Peyer's patch (tissue), 4 donors: ENCODE measurements at regions not wholly inside any gene's neighbourhood (a gene's known extent, or its start where the extent isn't known, plus 50 kb on each side); places are given as distances from the start of the nearest gene placed in this dataset.
A peak's percentile ranks its signal among the peaks of the same experiment; 100 is the strongest.

Experiments
- DNase-seq, 3 donors: peaks; one replicate each; pipeline ENCODE4 v3.0.0-alpha.2; 2017 to 2019
- H3K27ac ChIP-seq, 4 donors: fragments of 200-600 bp; sonication (generic); one replicate each; pipeline ENCODE4 v1.5.1; 2016 to 2019
- H3K27me3 ChIP-seq, 2 donors: fragments of 200-600 bp; sonication (generic); one replicate each; pipeline ENCODE4 v1.5.1; 2019
- H3K36me3 ChIP-seq, 3 donors: fragments of 200-600 bp; sonication (generic); one replicate each; pipeline ENCODE4 v1.5.1; 2016 to 2019
- H3K4me1 ChIP-seq, 4 donors: fragments of 200-600 bp; sonication (generic); one replicate each; pipeline ENCODE4 v1.5.1; 2016 to 2019
- H3K4me3 ChIP-seq, 4 donors: fragments of 200-600 bp; sonication (generic); 1 replicate in 3 of 4; 2 replicates in 1 of 4; pipeline ENCODE4 v1.5.1; 2016 to 2019; ENCODE audit warnings: mild to moderate bottlenecking in 1 of 4
- H3K9me3 ChIP-seq, 4 donors: fragments of 200-600 bp; sonication (generic); one replicate each; pipeline ENCODE4 v1.5.1; 2016 to 2019; ENCODE audit warnings: mild to moderate bottlenecking in 1 of 4
- POLR2A ChIP-seq, 2 donors: fragments of 450-650 bp; IDR thresholded peaks; one replicate each; pipeline ENCODE4 v1.5.1; 2017; ENCODE audit warnings: antibody characterized with exemption in 2 of 2, mild to moderate bottlenecking in 2 of 2, moderate library complexity in 2 of 2
- TF ChIP-seq, protein P1 (sequence below), 6 experiments: fragments of 450-650 bp in 4 of 6; fragments of 200-600 bp in 2 of 6; sonication (generic) in 1 of 6; IDR thresholded peaks; one replicate each; pipeline ENCODE4 v1.5.1; 2017 to 2019; ENCODE audit warnings: antibody characterized with exemption in 6 of 6, mild to moderate bottlenecking in 3 of 6, moderate library complexity in 1 of 6

GRCh38 chr6:169955731-169956437 lies 204.5 kb downstream of the ERMARD start:
- no peak for TF ChIP-seq POLR2A (IDR thresholded peaks at IDR 0.05)
- TF ChIP-seq, protein P1, sequence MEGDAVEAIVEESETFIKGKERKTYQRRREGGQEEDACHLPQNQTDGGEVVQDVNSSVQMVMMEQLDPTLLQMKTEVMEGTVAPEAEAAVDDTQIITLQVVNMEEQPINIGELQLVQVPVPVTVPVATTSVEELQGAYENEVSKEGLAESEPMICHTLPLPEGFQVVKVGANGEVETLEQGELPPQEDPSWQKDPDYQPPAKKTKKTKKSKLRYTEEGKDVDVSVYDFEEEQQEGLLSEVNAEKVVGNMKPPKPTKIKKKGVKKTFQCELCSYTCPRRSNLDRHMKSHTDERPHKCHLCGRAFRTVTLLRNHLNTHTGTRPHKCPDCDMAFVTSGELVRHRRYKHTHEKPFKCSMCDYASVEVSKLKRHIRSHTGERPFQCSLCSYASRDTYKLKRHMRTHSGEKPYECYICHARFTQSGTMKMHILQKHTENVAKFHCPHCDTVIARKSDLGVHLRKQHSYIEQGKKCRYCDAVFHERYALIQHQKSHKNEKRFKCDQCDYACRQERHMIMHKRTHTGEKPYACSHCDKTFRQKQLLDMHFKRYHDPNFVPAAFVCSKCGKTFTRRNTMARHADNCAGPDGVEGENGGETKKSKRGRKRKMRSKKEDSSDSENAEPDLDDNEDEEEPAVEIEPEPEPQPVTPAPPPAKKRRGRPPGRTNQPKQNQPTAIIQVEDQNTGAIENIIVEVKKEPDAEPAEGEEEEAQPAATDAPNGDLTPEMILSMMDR (IDR thresholded peaks at IDR 0.05), result no peak
- Histone ChIP-seq H3K27ac (no peak overlapping the region), H3K4me3 (no peak overlapping the region), H3K27me3 (no peaks in the 10 kb centered on the region), H3K36me3 (no peaks in the 10 kb centered on the region), H3K4me1 (no peaks in the 10 kb centered on the region), H3K9me3 (no peaks in the 10 kb centered on the region)
- peak; percentile 6 to 41 (median 38) for DNase-seq

- H3K4me1 ChIP-seq, result no peaks in the 10 kb centered on the region
- no peak overlapping the region for H3K27ac ChIP-seq
- H3K9me3 ChIP-seq, result no peaks in the 10 kb centered on the region
- DNase-seq, result no peak
- TF ChIP-seq POLR2A (IDR thresholded peaks at IDR 0.05), result no peak
- TF ChIP-seq, protein P1 (IDR thresholded peaks at IDR 0.05), result no peak
- H3K36me3 ChIP-seq, result no peaks in the 10 kb centered on the region
- no peaks in the 10 kb centered on the region for H3K27me3 ChIP-seq
- H3K4me3 ChIP-seq, result no peak overlapping the region
These were observed 203.6 kb downstream of the ERMARD start for GRCh38 chr6:169954977-169955376.

GRCh38 chr6:169953686-169954085 lies 202.3 kb downstream of the ERMARD start:
- Histone ChIP-seq H3K27ac (no peak overlapping the region), H3K4me3 (no peak overlapping the region), H3K4me1 (no peaks in the 10 kb centered on the region), H3K9me3 (no peaks in the 10 kb centered on the region), H3K36me3 (no peaks in the 10 kb centered on the region), H3K27me3 (no peaks in the 10 kb centered on the region)
- TF ChIP-seq, protein P1 (IDR thresholded peaks at IDR 0.05), result no peak
- TF ChIP-seq POLR2A (IDR thresholded peaks at IDR 0.05), result no peak
- no peak for DNase-seq

- H3K4me1 ChIP-seq, result no peaks in the 10 kb centered on the region
- H3K4me3 ChIP-seq, result no peak overlapping the region
- H3K9me3 ChIP-seq, result no peaks in the 10 kb centered on the region
- peak; percentile 16 to 54 (median 47) for DNase-seq
- no peak overlapping the region for H3K27ac ChIP-seq
- no peaks in the 10 kb centered on the region for H3K36me3 ChIP-seq
- no peak for TF ChIP-seq POLR2A (IDR thresholded peaks at IDR 0.05)
- TF ChIP-seq, protein P1 (IDR thresholded peaks at IDR 0.05), result peak in 4 of 6 experiments; percentile 25 to 41 (median 35)
- H3K27me3 ChIP-seq, result no peaks in the 10 kb centered on the region
These were observed 199.1 kb downstream of the ERMARD start for GRCh38 chr6:169950558-169950957.

DNA sequence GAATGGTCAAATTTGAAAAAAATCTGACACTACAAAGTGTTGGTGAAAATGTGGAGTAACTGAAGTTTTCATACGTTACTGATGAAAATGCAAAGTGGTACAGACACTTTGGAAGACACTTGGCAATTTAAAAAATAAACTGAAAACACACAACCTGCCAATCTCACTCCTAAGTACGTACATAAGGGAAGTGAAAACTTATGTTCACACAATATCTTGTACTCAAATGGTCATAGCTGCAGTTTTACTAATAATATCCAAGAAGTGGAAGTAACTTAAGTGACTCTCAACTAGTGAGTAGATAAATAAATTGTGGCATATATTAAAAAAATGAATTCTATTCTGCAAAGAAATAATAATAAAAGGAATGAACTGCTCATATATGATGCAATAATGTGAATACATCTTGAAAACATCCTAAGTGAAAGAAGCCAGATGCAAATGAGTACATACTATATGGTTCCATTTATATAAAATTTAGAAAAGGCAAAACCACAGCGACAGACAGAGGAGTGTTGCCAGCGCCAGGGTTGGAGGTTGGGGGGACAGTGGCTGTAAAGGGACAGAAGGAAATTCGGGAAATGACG lies 198.2 kb downstream of the ERMARD start:
- Histone ChIP-seq H3K4me1 (no peaks in the 10 kb centered on the region), H3K36me3 (no peaks in the 10 kb centered on the region), H3K27ac (no peak overlapping the region), H3K9me3 (no peaks in the 10 kb centered on the region), H3K27me3 (no peaks in the 10 kb centered on the region), H3K4me3 (no peak overlapping the region)
- peak in 1 of 3 donors; percentile 6 for DNase-seq
- TF ChIP-seq, protein P1 (IDR thresholded peaks at IDR 0.05), result no peak
- no peak for TF ChIP-seq POLR2A (IDR thresholded peaks at IDR 0.05)
